HFFc6 (cell line): ENCODE measurements at regions not wholly inside any gene's neighbourhood (a gene's known extent, or its start where the extent isn't known, plus 50 kb on each side); places are given as distances from the start of the nearest gene placed in this dataset.

Experiments used
- DNase-seq: peaks from one replicate; pipeline ENCODE4 v3.0.0-alpha.2; 2018
- H3K27ac Mint-ChIP-seq: 2 replicates; pipeline ENCODE4 v1.8.0; 2020; ENCODE audit warnings: mild to moderate bottlenecking, mixed read lengths
- H3K27me3 Mint-ChIP-seq: 2 replicates; pipeline ENCODE4 v1.8.0; 2021; ENCODE audit warnings: mild to moderate bottlenecking, moderate library complexity, mixed read lengths; ENCODE audit not compliant: insufficient read depth
- H3K36me3 Mint-ChIP-seq: 2 replicates; pipeline ENCODE4 v1.8.0; 2021; ENCODE audit warnings: low read depth, mixed read lengths
- H3K4me1 Mint-ChIP-seq: 2 replicates; pipeline ENCODE4 v1.8.0; 2020; ENCODE audit warnings: low read depth, mixed read lengths
- H3K4me3 Mint-ChIP-seq: 2 replicates; pipeline ENCODE4 v1.8.0; 2020; ENCODE audit warnings: mild to moderate bottlenecking, moderate library complexity, mixed read lengths
- H3K9me3 Mint-ChIP-seq: 2 replicates; pipeline ENCODE4 v1.8.0; 2020; ENCODE audit warnings: mild to moderate bottlenecking, mixed read lengths
- CTCF ChIP-seq: fragments of 200-600 bp; sonication (generic); IDR thresholded peaks from 2 replicates; pipeline ENCODE4 v1.5.0; 2021; ENCODE audit warnings: antibody characterized with exemption, mild to moderate bottlenecking

DNA sequence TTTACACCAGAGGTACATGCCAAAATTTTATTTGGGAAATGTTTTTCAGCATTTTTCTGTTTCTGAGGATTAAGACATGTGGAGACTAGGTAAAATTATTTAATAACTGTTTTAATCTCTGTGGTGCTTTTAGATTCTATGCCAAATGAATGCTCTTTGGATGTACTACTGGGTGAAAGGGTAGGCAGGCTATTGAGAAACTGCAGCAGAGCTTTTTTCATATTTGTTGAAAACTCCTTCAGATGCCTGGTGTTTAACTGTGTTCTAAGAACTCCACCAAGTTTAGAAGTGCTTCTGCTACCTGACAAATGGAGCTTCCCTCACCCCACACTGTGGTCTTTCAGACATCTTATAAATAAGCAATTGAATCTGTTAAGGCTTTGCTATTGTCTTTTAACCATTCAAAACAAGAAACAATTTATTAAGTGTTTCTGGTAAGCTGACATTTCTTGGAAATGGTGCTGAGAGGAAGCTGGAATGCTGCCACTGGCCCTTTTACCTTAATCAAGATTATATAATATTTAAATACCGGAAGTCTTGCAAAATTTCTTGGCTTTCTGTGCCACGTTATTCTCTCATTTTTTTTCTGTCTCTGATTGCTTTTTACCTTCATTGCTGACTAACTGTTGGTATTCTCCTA is 51.2 kb upstream of the CYSLTR1 start:
- Mint-ChIP-seq H3K4me3 (no peak overlapping the region), H3K4me1 (no peaks in the 10 kb centered on the region), H3K9me3 (no peaks in the 10 kb centered on the region), H3K36me3 (no peaks in the 10 kb centered on the region), H3K27ac (no peak overlapping the region), H3K27me3 (no peaks in the 10 kb centered on the region)
- DNase-seq = no peak
- TF ChIP-seq CTCF = no peak
